SH-SY5Y (cell line): ENCODE measurements at regions not wholly inside any gene's neighbourhood (a gene's known extent, or its start where the extent isn't known, plus 50 kb on each side); places are given as distances from the start of the nearest gene placed in this dataset.

Experiments
- GATA2 ChIP-seq: IDR thresholded peaks from 2 replicates; pipeline ENCODE4 v1.6.1; 2011; ENCODE audit warnings: mild to moderate bottlenecking, low read depth, low read length
- GATA3 ChIP-seq: IDR thresholded peaks from 2 replicates; pipeline ENCODE4 v1.6.1; 2011; ENCODE audit warnings: low read depth, mild to moderate bottlenecking, low read length, moderate library complexity

- TF ChIP-seq GATA2 (peak; percentile 63), GATA3 (no peak)
Observed at GRCh38 chr11:70501051-70501901, 102.9 kb downstream of the CTTN start.
